IMR-90 (cell line): ENCODE measurements at regions not wholly inside any gene's neighbourhood (a gene's known extent, or its start where the extent isn't known, plus 50 kb on each side); places are given as distances from the start of the nearest gene placed in this dataset.

Source experiments
- ATAC-seq: fragments of 200-7000 bp; cut with Tn5 transposase; 2 replicates; pipeline ENCODE4 v1.9.1; 2020; ENCODE audit warnings: low read depth, mild to moderate bottlenecking, moderate library complexity
- BruUV-seq: library from RNA; stranded (reverse); fragments of 400-500 nt; replicated peaks from 2 replicates; lab custom pipeline; 2021; lab: Mats Ljungman, UMichigan
- CTCF ChIA-PET: fragments of 300-600 bp; formaldehyde crosslinking; extraction: SDS; loops from one replicate; lab custom pipeline; 2021; ENCODE audit warnings: antibody characterized with exemption; lab: Yijun Ruan, JAX
- POLR2A ChIA-PET: fragments of 300-600 bp; sonication (Branson Sonifier 250); formaldehyde crosslinking; loops from one replicate; lab custom pipeline; 2022; ENCODE audit warnings: antibody characterized with exemption; ENCODE audit not compliant: unreplicated experiment; lab: Charles Lee
- DNase-seq: peaks from one replicate; pipeline ENCODE4 v3.0.0; 2013
- H2AFZ ChIP-seq: replicated peaks from 2 replicates; pipeline ENCODE3; 2013; ENCODE audit warnings: low read length, mild to moderate bottlenecking; ENCODE audit not compliant: poor library complexity
- H2AK5ac ChIP-seq: 2 replicates; pipeline ENCODE4 v1.6.1; 2013; ENCODE audit warnings: low read depth, low read length, inconsistent platforms
- H2AK9ac ChIP-seq: replicated peaks from 2 replicates; pipeline ENCODE3; 2013; ENCODE audit warnings: mild to moderate bottlenecking, low read depth, low read length, moderate library complexity; ENCODE audit not compliant: poor library complexity
- H2BK120ac ChIP-seq: 2 replicates; pipeline ENCODE4 v1.6.1; 2013; ENCODE audit warnings: low read depth, low read length, inconsistent platforms
- H2BK15ac ChIP-seq: 3 replicates; pipeline ENCODE4 v1.6.1; 2013; ENCODE audit warnings: low read depth, low read length, inconsistent platforms
- H2BK20ac ChIP-seq: 2 replicates; pipeline ENCODE4 v1.6.1; 2013; ENCODE audit warnings: low read depth, mild to moderate bottlenecking, inconsistent platforms, low read length, moderate library complexity
- H2BK5ac ChIP-seq: 2 replicates; pipeline ENCODE4 v1.6.1; 2013; ENCODE audit warnings: mild to moderate bottlenecking, low read depth, low read length, inconsistent platforms; ENCODE audit not compliant: poor library complexity, severe bottlenecking
- H3K14ac ChIP-seq: replicated peaks from 2 replicates; pipeline ENCODE4 v1.6.1; 2013; ENCODE audit warnings: low read depth, low read length, inconsistent platforms
- H3K18ac ChIP-seq: 2 replicates; pipeline ENCODE4 v1.6.1; 2013; ENCODE audit warnings: low read depth, low read length, control low read depth
- H3K23ac ChIP-seq: 2 replicates; pipeline ENCODE4 v1.6.1; 2013; ENCODE audit warnings: low read depth, low read length, inconsistent platforms
- H3K27ac ChIP-seq: 2 replicates; pipeline ENCODE4 v1.5.1; 2013; ENCODE audit warnings: mild to moderate bottlenecking, control low read depth, low read length; ENCODE audit not compliant: insufficient read depth
- H3K27me3 ChIP-seq: 2 replicates; pipeline ENCODE4 v1.6.1; 2013; ENCODE audit warnings: low read length; ENCODE audit not compliant: control insufficient read depth, insufficient read depth
- H3K36me3 ChIP-seq: 2 replicates; pipeline ENCODE4 v1.6.1; 2013; ENCODE audit warnings: low read length, mixed read lengths; ENCODE audit not compliant: control insufficient read depth, insufficient read depth
- H3K4ac ChIP-seq: 2 replicates; pipeline ENCODE4 v1.6.1; 2013; ENCODE audit warnings: low read depth, low read length, inconsistent platforms
- H3K4me1 ChIP-seq: 2 replicates; pipeline ENCODE4 v1.6.1; 2013; ENCODE audit warnings: low read length, mixed read lengths; ENCODE audit not compliant: control insufficient read depth, insufficient read depth
- H3K4me2 ChIP-seq: 2 replicates; pipeline ENCODE4 v1.6.1; 2013; ENCODE audit warnings: low read depth, mild to moderate bottlenecking, control low read depth, low read length, moderate library complexity
- H3K4me3 ChIP-seq: 2 replicates; pipeline ENCODE4 v1.5.1; 2013; ENCODE audit warnings: low read depth, mild to moderate bottlenecking, control low read depth, low read length, moderate library complexity; ENCODE audit not compliant: insufficient read depth
- H3K56ac ChIP-seq: 2 replicates; pipeline ENCODE4 v1.6.1; 2013; ENCODE audit warnings: low read length, inconsistent platforms; ENCODE audit not compliant: insufficient read depth; ENCODE audit errors: extremely low read depth
- H3K79me1 ChIP-seq, 2 experiments: 2 replicates each; pipeline ENCODE4 v1.6.1; 2013; ENCODE audit warnings: low read length in 2 of 2, inconsistent platforms in 1 of 2, low read depth in 1 of 2
- H3K9ac ChIP-seq: 2 replicates; pipeline ENCODE4 v1.6.1; 2013; ENCODE audit warnings: low read depth, low read length, control low read depth
- H3K9me1 ChIP-seq: 2 replicates; pipeline ENCODE4 v1.6.1; 2013; ENCODE audit warnings: low read length, inconsistent platforms; ENCODE audit not compliant: insufficient read depth
- H3K9me3 ChIP-seq: 2 replicates; pipeline ENCODE4 v1.6.1; 2013; ENCODE audit warnings: low read length; ENCODE audit not compliant: control insufficient read depth, insufficient read depth
- H4K20me1 ChIP-seq: 2 replicates; pipeline ENCODE4 v1.6.1; 2013; ENCODE audit warnings: low read length, inconsistent platforms; ENCODE audit not compliant: insufficient read depth
- H4K5ac ChIP-seq: 2 replicates; pipeline ENCODE4 v1.6.1; 2013; ENCODE audit warnings: mild to moderate bottlenecking, low read depth, low read length, control low read depth
- H4K8ac ChIP-seq, 2 experiments: 2 replicates each; pipeline ENCODE4 v1.6.1; 2013; ENCODE audit warnings: low read depth in 2 of 2, low read length in 2 of 2, control low read depth in 1 of 2, inconsistent platforms in 1 of 2
- H4K91ac ChIP-seq: 2 replicates; pipeline ENCODE4 v1.6.1; 2013; ENCODE audit warnings: low read depth, low read length, inconsistent platforms; ENCODE audit not compliant: insufficient read depth
- BHLHE40 ChIP-seq: fragments of 150-350 bp; IDR thresholded peaks from 2 replicates; pipeline ENCODE4 v1.6.1; 2016; ENCODE audit warnings: mild to moderate bottlenecking, low read depth, low read length
- CEBPB ChIP-seq: IDR thresholded peaks from 2 replicates; pipeline ENCODE4 v1.6.1; 2012; ENCODE audit warnings: low read depth, low read length, improper control_type of control experiment
- CHD1 ChIP-seq: IDR thresholded peaks from 2 replicates; pipeline ENCODE4 v1.6.1; 2012; ENCODE audit warnings: low read depth, low read length, improper control_type of control experiment
- ELK1 ChIP-seq: fragments of 150-350 bp; IDR thresholded peaks from 2 replicates; pipeline ENCODE4 v1.6.1; 2016; ENCODE audit warnings: low read depth, mild to moderate bottlenecking, low read length, moderate library complexity, borderline replicate concordance
- FOS ChIP-seq: fragments of 150-350 bp; IDR thresholded peaks from 2 replicates; pipeline ENCODE4 v1.6.1; 2016; ENCODE audit warnings: low read depth, low read length
- MAFK ChIP-seq: IDR thresholded peaks from 2 replicates; pipeline ENCODE4 v1.6.1; 2012; ENCODE audit warnings: low read depth, low read length, improper control_type of control experiment
- MXI1 ChIP-seq: IDR thresholded peaks from 2 replicates; pipeline ENCODE4 v1.6.1; 2012; ENCODE audit warnings: low read depth, mild to moderate bottlenecking, low read length, moderate library complexity, borderline replicate concordance
- NFE2L2 ChIP-seq: fragments of 150-350 bp; IDR thresholded peaks from 2 replicates; pipeline ENCODE4 v1.6.1; 2016; ENCODE audit warnings: low read depth, mild to moderate bottlenecking, low read length
- RAD21 ChIP-seq: IDR thresholded peaks from 2 replicates; pipeline ENCODE4 v1.6.1; 2012; ENCODE audit warnings: low read length, improper control_type of control experiment
- RCOR1 ChIP-seq: IDR thresholded peaks from 2 replicates; pipeline ENCODE4 v1.6.1; 2012; ENCODE audit warnings: mild to moderate bottlenecking, low read length, improper control_type of control experiment; ENCODE audit not compliant: insufficient replicate concordance
- SMC3 ChIP-seq: fragments of 150-350 bp; IDR thresholded peaks from 2 replicates; pipeline ENCODE4 v1.6.1; 2016; ENCODE audit warnings: low read depth, mild to moderate bottlenecking, antibody characterized with exemption, low read length, moderate library complexity
- USF2 ChIP-seq: fragments of 150-350 bp; IDR thresholded peaks from 2 replicates; pipeline ENCODE4 v1.6.1; 2017; ENCODE audit warnings: mild to moderate bottlenecking, antibody characterized with exemption, low read length, low read depth
- WGBS, 2 experiments: methylation state at CpG; one replicate each; pipeline versions ENCODE4 v1.1.5 to v1.1.7; 2013; ENCODE audit warnings: missing lambda C conversion rate in 2 of 2; ENCODE audit not compliant: insufficient read length in 1 of 2; ENCODE audit errors: extremely low coverage in 2 of 2; 5-methylcytosine and 5-hydroxymethylcytosine counted together
- dilution Hi-C: fragments of 300-500 bp; cut with HindIII; formaldehyde crosslinking; loops from one replicate; pipeline ENCODE4 v1.14.3; 2018; ENCODE audit warnings: low sequenced_read_pairs; ENCODE audit not compliant: unreplicated experiment
- in situ Hi-C: fragments of 300-500 bp; cut with MboI; formaldehyde crosslinking; loops from 3 replicates; pipeline ENCODE4 v1.14.3; 2019; ENCODE audit warnings: low sequenced_read_pairs, inconsistent platforms, mixed read lengths
- intact Hi-C: fragments of 100-400 bp; cut with micrococcal nuclease; formaldehyde crosslinking; loops from 2 replicates; pipeline ENCODE4 v1.10.0; 2022

GRCh38 chr5:135711911-135712310 is 122.6 kb upstream of the SLC25A48 start:
- in situ Hi-C loops: no loop called here
- H4K5ac ChIP-seq: no peak overlapping the region
- no peak overlapping the region for H3K4ac ChIP-seq
- H3K23ac ChIP-seq: no peak overlapping the region
- no peak overlapping the region for H3K27ac ChIP-seq
- no peaks in the 10 kb centered on the region for H3K79me1 ChIP-seq
- no peak overlapping the region for H2BK15ac ChIP-seq
- no peak overlapping the region for H3K4me2 ChIP-seq
- no peak overlapping the region for H4K8ac ChIP-seq
- H3K9me1 ChIP-seq: no peaks in the 10 kb centered on the region
- H3K4me1 ChIP-seq: no peaks in the 10 kb centered on the region
- ATAC-seq: no peak
- H3K56ac ChIP-seq: no peak overlapping the region
- H3K9ac ChIP-seq: no peak overlapping the region
- DNase-seq: no peak
- no peaks in the 10 kb centered on the region for H3K9me3 ChIP-seq
- H3K14ac ChIP-seq: no peak overlapping the region
- intact Hi-C loops: no loop called here
- peaks cover 2% of the 10 kb centered on the region for H3K27me3 ChIP-seq
- no peak overlapping the region for H2AK9ac ChIP-seq
- no peak overlapping the region for H2AFZ ChIP-seq
- CTCF ChIA-PET: no interaction called here
- H3K36me3 ChIP-seq: no peaks in the 10 kb centered on the region
- 40% methylated on average over 1 of the region's 6 CpGs; no CpG with 5 or more reads in 1 of the 2 experiments for WGBS, 2 experiments
- no peak overlapping the region for H3K4me3 ChIP-seq
- no peaks in the 10 kb centered on the region for H4K20me1 ChIP-seq
- H4K91ac ChIP-seq: no peak overlapping the region
- no peak overlapping the region for H3K18ac ChIP-seq
- no peak overlapping the region for H2BK20ac ChIP-seq
- no peak overlapping the region for H2BK5ac ChIP-seq
- no peak overlapping the region for H2BK120ac ChIP-seq
- dilution Hi-C loops: no loop called here
- BruUV-seq: no TSS peak
- POLR2A ChIA-PET: no interaction called here
- no peak overlapping the region for H2AK5ac ChIP-seq
- TF ChIP-seq NFE2L2 (no peak), MXI1 (no peak), RAD21 (no peak), BHLHE40 (no peak), ELK1 (no peak), MAFK (no peak), SMC3 (no peak), RCOR1 (no peak), USF2 (no peak), CHD1 (no peak), CEBPB (no peak), FOS (no peak)
